Heart right ventricle (tissue), 16 donors: ENCODE measurements at regions not wholly inside any gene's neighbourhood (a gene's known extent, or its start where the extent isn't known, plus 50 kb on each side); places are given as distances from the start of the nearest gene placed in this dataset.

Experiments used
- ATAC-seq, 8 donors: fragments of 200-7000 bp; cut with Tn5 transposase; one replicate each; pipeline ENCODE4 v1.9.1; 2020; ENCODE audit warnings: mild to moderate bottlenecking in 8 of 8, moderate library complexity in 8 of 8, moderate number of reproducible peaks in 1 of 8
- DNase-seq, 2 donors: peaks; one replicate each; pipeline ENCODE4 v3.0.0-alpha.2; 2020
- H3K27ac ChIP-seq, 10 donors: fragments of 200-600 bp; sonication (generic) in 2 of 10; one replicate each; pipeline versions ENCODE4 v1.5.0 to v1.8.0; 2020 to 2022; ENCODE audit warnings: mild to moderate bottlenecking in 3 of 10
- H3K27me3 ChIP-seq, 7 donors: fragments of 200-600 bp; one replicate each; pipeline ENCODE4 v1.8.0; 2021 to 2022; ENCODE audit warnings: mild to moderate bottlenecking in 2 of 7
- H3K36me3 ChIP-seq, 9 donors: fragments of 200-600 bp; sonication (generic) in 1 of 9; one replicate each; pipeline versions ENCODE4 v1.5.0 to v1.8.0; 2020 to 2022; ENCODE audit warnings: mild to moderate bottlenecking in 2 of 9
- H3K4me1 ChIP-seq, 9 donors: fragments of 200-600 bp; sonication (generic) in 1 of 9; one replicate each; pipeline versions ENCODE4 v1.5.0 to v1.8.0; 2020 to 2022; ENCODE audit warnings: mild to moderate bottlenecking in 4 of 9
- H3K4me3 ChIP-seq, 10 donors: fragments of 200-600 bp; sonication (generic) in 2 of 10; one replicate each; pipeline versions ENCODE4 v1.5.0 to v1.8.0; 2020 to 2022; ENCODE audit warnings: mild to moderate bottlenecking in 7 of 10, moderate library complexity in 2 of 10
- H3K9me3 ChIP-seq, 11 donors: fragments of 200-600 bp in 10 of 11; sonication (generic) in 2 of 11; one replicate each; pipeline versions ENCODE4 v1.5.0 to v1.8.0; 2013 to 2022; ENCODE audit warnings: mild to moderate bottlenecking in 2 of 11, control low read depth in 1 of 11, moderate library complexity in 1 of 11
- CTCF ChIP-seq, 9 donors: fragments of 200-600 bp; sonication (generic) in 2 of 9; IDR thresholded peaks; one replicate each; pipeline versions ENCODE4 v1.5.0 to v1.8.0; 2021 to 2022; ENCODE audit warnings: antibody characterized with exemption in 9 of 9, mild to moderate bottlenecking in 5 of 9, moderate library complexity in 1 of 9
- WGBS, 2 donors: extraction: QIAGEN DNeasy Blood & Tissue Kit; methylation state at CpG; one replicate each; pipeline ENCODE4 v1.1.7; 2013; ENCODE audit warnings: inconsistent platforms in 1 of 2; 5-methylcytosine and 5-hydroxymethylcytosine counted together
- intact Hi-C, 10 donors: fragments of 100-400 bp; cut with DNase I; formaldehyde crosslinking; loops; one replicate each; pipeline versions ENCODE4 v1.11.1 to v1.14.2; 2022
- donor health status: Arrhythmogenic right ventricular cardiomyopathy.
- donor health status: ischemic (EF 13 %, LVEDD 7.1; RV severe dilation, severe dysfunction).
- donor health status: healthy with polysubstance abuse.
- donor health status: DM: no; HTN: yes; CAD: no.
- donor health status: DM: no; HTN: no; CAD: no.
- donor health status: ischemic (EF 25% LVEDD 6.9; RV normal size, moderate dysfunction).
- donor health status: ischemic (EF 25% LVEDD 5.7; RV mildly dilated, moderate dysfunction).
- donor health status: healthy.
- donor health status: DM: yes; HTN: yes; CAD: no.
- donor health status: Ischemic cardiomyopathy.
- donor health status: ischemic (EF 35%, LVEDD 5.7; RV mildly dilated, moderate dysfunction).
- donor health status: nonischemic (EF 11% LVEDD 7.7; RV severe dilation, severe dysfunction).
- donor health status: DM: yes; HTN: yes; CAD: no.
- donor health status: PGD.
- donor health status: ischemic (EF 29% LVEDD 5.4; RV normal size, mild dysfunction).
- donor health status: nonischemic (EF 23%, LVEDD 6.1; RV moderate dilation, normal function).

- H3K27me3 ChIP-seq: no peaks in the 10 kb centered on the region
- peak; percentile 45 to 89 (median 78) for TF ChIP-seq CTCF (IDR thresholded peaks at IDR 0.05)
- peaks cover 0 to 4% (median 0%) of the 10 kb centered on the region in 11 donors for H3K9me3 ChIP-seq
- DNase-seq (peak in 1 of 2 donors; percentile 87), ATAC-seq (peak in 7 of 8 donors; percentile 59 to 92 (median 84))
- H3K4me1 ChIP-seq: peaks cover 0 to 29% (median 7%) of the 10 kb centered on the region in 9 donors
- H3K36me3 ChIP-seq: no peaks in the 10 kb centered on the region
- H3K4me3 ChIP-seq: peak overlapping the region in 4 of 10 donors; percentile 5 to 9 (median 5)
- intact Hi-C loops: loop anchor here (1.0 to 10.0 kb wide), 11 partner anchors 120 to 330 kb away; partner anchors contain the start of genes DAB2 (in 4 of the 10) and FYB1 (in 1 of the 10)
- peak overlapping the region in 4 of 10 donors; percentile 2 to 41 (median 6) for H3K27ac ChIP-seq
- whole genome bisulfite sequencing, 2 donors: 1 to 2% methylated on average over 9 of the region's 9 CpGs
Measured at GRCh38 chr5:39547553-39548154, 122.9 kb upstream of the DAB2 start.

DNA sequence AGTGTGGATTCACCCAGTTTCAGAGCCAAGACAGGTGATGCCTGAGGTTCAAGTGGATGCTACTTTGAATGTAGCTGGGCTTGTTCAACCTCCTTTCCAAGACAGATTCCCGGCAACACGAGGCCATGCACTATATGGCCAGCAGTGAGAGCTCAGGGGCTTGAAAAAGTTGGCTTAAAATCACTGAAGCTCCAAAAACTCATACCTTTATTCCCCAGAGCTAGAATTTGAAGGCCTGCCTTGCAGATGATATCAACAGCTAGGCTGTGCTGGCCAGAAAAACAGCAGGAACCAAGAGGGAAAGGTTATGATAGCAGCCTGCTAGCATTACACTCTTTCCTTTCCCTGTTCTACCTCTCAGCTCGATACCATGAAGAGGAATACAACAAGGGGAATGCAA lies 120.2 kb upstream of the DAB2 start:
- no peak for DNase-seq
- no peaks in the 10 kb centered on the region for H3K27me3 ChIP-seq
- H3K9me3 ChIP-seq: no peaks in the 10 kb centered on the region
- H3K4me3 ChIP-seq: no peak overlapping the region
- no peak for ATAC-seq
- no peak overlapping the region for H3K27ac ChIP-seq
- no peak for TF ChIP-seq CTCF (IDR thresholded peaks at IDR 0.05)
- H3K36me3 ChIP-seq: no peaks in the 10 kb centered on the region
- 75 to 77% methylated on average over 3 of the region's 3 CpGs for WGBS, 2 donors
- intact Hi-C loops: loop anchor here in 7 of 10 donors (5.0 to 10.0 kb wide), 5 partner anchors 118 to 328 kb away; partner anchors contain the start of genes DAB2 (in 3 of the 7) and FYB1 (in 1 of the 7)
- peaks cover 0 to 39% (median 7%) of the 10 kb centered on the region in 9 donors for H3K4me1 ChIP-seq

DNA sequence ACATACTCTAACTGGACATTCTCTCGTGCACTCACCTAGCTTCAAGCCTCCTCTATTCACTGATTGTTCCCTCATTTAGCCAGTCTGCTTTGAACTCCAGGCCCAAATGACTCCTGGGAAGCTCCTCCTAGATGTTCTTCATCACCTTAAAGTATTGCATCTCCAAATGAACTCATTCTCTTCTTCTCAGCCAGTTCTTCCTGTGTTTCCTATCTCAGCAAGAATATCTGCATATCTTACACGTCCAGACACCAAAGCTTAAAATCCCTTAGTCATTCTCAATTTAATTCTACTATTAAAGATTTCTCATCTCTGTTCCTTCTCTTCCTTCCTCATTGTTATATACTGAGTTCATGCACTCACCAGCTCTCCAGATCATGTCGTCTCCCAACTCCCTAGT lies 118.6 kb upstream of the DAB2 start:
- no peak for ATAC-seq
- intact Hi-C loops: loop anchor here in 1 of 10 donors (10.0 kb wide), 1 partner anchor 119 kb away; the partner anchor contains the start of gene DAB2
- Histone ChIP-seq H3K27me3 (no peaks in the 10 kb centered on the region), H3K4me3 (no peak overlapping the region), H3K36me3 (no peaks in the 10 kb centered on the region), H3K4me1 (peaks cover 0 to 39% (median 6%) of the 10 kb centered on the region in 9 donors), H3K27ac (peak overlapping the region in 2 of 10 donors; percentile 49 to 65), H3K9me3 (no peaks in the 10 kb centered on the region)
- TF ChIP-seq CTCF (IDR thresholded peaks at IDR 0.05): no peak
- 71 to 75% methylated on average over 3 of the region's 3 CpGs for WGBS, 2 donors
- DNase-seq: no peak

GRCh38 chr5:39542511-39543285 lies 117.9 kb upstream of the DAB2 start:
- peak overlapping the region in 2 of 10 donors; percentile 49 to 65 for H3K27ac ChIP-seq
- no peak overlapping the region for H3K4me3 ChIP-seq
- DNase-seq (no peak), ATAC-seq (peak in 6 of 8 donors; percentile 18 to 60 (median 39))
- H3K9me3 ChIP-seq: no peaks in the 10 kb centered on the region
- no peak for TF ChIP-seq CTCF (IDR thresholded peaks at IDR 0.05)
- WGBS, 2 donors: 73 to 76% methylated on average over 3 of the region's 3 CpGs
- intact Hi-C loops: loop anchor here in 1 of 10 donors (10.0 kb wide), 1 partner anchor 118 kb away; the partner anchor contains the start of gene DAB2
- peaks cover 0 to 33% (median 3%) of the 10 kb centered on the region in 9 donors for H3K4me1 ChIP-seq
- H3K36me3 ChIP-seq: no peaks in the 10 kb centered on the region
- H3K27me3 ChIP-seq: no peaks in the 10 kb centered on the region
